SH-SY5Y (cell line): ENCODE measurements at regions not wholly inside any gene's neighbourhood (a gene's known extent, or its start where the extent isn't known, plus 50 kb on each side); places are given as distances from the start of the nearest gene placed in this dataset.

ENCODE experiments used
- GATA2 ChIP-seq: IDR thresholded peaks from 2 replicates; pipeline ENCODE4 v1.6.1; 2011; ENCODE audit warnings: mild to moderate bottlenecking, low read depth, low read length
- GATA3 ChIP-seq: IDR thresholded peaks from 2 replicates; pipeline ENCODE4 v1.6.1; 2011; ENCODE audit warnings: low read depth, mild to moderate bottlenecking, low read length, moderate library complexity

DNA sequence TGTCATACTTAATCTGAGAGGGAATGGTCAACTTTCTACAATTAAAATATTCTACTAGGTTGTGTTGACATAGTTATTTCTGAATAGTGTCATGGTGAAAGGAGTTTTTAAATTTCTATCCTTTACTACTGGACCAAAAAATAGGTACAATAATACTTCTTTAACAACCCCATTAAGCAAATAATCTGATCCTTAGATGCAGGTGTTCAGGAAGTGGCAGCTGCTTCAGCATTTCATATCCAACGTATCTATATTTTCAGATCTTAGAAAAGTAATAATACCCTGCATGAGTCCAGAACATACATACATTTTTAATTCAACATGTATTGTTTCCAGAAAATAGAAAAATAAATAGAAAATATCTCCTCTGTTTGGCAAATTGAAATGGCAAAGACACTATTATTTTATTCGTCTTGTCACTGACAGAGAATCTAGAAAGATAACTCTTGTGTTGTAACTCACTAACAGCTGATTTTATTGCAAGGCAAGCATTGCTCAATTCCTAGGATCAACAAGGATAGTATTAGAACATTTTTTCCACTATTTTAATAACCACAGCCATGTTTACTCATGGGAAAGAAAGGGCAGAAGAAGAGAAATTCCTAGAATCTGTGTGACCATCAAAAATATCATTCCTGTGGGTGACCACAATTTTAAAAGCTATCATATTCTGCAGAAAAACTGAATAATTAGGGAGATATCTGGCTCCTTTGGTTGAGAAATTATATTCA lies 159.3 kb upstream of the CNTNAP2 start:
- no peak for TF ChIP-seq GATA3
- no peak for TF ChIP-seq GATA2

DNA sequence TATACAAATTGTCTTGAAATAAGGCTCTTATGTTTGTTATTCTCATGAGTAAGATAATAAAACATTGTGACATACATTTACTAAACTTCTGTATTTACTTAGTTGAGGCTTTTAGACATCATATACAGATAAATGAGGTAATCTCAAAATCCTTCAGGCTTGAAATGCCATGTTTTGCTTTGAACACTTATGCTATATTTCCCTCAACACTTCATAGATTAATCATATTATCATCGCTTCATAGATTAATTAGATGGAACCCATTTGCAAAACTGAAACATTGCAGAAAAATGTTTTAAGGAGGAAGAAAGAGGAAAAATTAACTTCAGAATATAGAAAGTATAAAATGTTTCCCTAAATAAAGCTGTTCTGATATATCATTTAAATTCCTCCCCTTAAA lies 165.0 kb upstream of the CNTNAP2 start:
- no peak for TF ChIP-seq GATA3
- TF ChIP-seq GATA2 = no peak

DNA sequence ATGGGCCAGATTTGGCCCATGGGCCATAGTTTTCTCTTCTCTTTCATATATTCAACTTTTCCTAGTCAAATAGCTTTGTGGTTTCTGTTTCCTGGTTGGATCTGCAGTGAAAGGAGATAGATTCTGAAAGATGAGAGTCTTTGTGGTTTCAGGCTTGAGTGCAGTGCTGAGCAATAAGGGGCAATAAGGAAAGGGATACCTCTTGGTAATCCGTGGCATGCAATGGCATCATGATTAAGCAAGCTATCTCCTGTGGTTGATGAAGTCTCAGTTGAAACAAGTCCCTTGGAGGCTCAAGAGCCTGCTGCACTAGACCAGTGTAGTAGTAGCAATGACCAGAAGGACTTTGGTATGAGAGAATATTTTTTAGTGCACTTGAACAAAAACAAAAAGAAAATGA lies 187.7 kb upstream of the CNTNAP2 start:
- TF ChIP-seq GATA2 (no peak), GATA3 (no peak)

DNA sequence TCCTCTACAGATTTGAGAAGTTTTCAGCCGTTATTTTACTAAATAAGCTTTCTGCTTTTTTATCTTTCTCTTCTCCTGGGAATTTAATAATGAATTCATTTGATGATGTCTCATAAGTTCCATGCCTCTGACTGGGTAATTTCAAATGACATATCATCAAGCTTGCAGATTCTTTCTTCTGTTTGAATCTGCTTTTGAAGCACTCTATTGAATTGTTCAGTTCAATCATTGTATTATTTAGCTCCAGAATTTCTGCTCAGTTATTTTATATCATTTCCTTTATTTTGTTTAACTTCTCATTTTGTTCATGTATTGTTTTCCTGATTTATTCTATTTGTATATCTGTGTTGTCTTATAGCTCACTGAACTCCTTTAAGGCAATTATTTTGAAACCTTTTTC lies 196.9 kb upstream of the CNTNAP2 start:
- no peak for TF ChIP-seq GATA3
- TF ChIP-seq GATA2 = no peak

DNA sequence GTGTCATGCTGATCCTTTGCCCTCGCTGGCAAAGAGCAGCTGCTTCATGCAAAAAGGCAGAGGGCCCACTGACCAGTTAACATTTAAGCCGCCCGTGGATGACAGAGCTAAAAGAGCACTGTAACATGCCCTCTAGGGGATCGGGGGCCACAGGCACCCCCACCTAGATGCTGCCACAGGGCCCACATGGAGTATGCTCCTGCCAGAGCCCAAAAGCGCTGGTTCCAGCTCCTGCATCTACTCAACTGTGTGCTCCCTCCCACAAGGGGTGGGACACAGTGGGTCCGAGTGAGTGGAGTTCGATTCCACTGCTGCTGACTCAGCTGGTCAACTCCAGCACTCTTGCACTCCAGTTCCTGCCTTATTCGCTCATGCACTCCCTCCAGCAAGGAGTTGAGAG lies 199.8 kb upstream of the CNTNAP2 start:
- TF ChIP-seq GATA2 (no peak), GATA3 (no peak)

DNA sequence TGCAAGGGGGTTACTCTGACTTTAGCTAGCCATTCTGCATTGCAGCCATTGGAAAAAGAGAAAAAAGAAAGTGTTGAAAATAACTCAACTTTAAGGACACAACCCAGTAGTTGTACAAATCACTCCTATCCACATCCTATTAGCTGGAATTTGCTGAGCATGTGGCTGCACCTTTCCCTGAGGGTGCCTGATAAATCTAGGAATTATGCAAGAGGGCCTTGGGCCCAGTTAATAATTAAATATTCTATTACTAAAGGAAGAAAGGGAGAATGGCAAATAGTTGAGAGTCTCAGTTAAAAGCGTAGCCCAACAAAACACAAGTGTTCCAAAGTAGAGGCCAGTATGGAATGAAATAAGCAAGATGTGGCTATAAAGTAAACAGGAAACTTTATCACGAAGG lies 200.9 kb upstream of the CNTNAP2 start:
- no peak for TF ChIP-seq GATA3
- no peak for TF ChIP-seq GATA2

DNA sequence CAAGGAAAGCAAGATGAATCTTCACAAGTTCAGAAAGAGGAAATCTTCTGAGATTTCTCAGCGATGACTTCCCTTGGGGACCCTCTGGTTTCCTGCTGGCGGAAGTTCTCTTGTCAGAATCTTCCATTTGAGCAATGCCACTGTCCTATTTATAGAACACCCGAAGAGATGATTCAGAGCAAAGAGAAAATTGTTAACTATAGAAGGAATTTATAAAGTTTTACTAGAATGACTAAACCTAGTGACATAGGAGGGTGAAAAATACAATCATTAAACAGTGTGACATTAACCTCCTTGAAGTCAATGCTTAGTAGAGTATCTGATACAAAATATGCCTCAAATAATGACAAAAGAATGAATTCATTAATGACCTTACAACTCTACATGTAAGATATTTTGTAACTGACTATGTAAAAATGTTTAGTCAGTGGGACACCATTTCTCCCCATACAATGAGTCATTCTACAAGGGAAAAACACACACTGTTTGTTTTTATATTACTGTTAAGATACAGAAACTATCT lies 206.5 kb upstream of the CNTNAP2 start:
- TF ChIP-seq GATA2 = no peak
- TF ChIP-seq GATA3 = no peak

DNA sequence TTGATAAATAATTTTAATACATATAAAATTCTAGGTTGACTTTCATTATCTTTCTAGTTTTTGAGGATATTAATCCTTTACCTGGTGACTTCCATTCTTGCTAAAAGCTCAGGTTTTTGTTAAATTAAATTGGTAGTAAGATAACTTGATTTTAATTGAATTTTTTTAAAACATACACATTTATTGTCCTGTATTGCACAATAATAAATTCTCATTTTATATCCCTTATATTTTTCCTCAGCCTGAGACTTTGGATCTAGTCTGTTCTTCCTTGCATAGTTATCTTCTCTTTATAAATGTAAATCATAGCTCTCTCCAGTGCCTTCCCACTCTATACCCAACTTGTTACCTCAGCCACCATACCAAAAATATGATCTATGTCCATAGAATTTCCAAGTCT lies 212.9 kb upstream of the CNTNAP2 start:
- TF ChIP-seq GATA3 = no peak
- no peak for TF ChIP-seq GATA2

DNA sequence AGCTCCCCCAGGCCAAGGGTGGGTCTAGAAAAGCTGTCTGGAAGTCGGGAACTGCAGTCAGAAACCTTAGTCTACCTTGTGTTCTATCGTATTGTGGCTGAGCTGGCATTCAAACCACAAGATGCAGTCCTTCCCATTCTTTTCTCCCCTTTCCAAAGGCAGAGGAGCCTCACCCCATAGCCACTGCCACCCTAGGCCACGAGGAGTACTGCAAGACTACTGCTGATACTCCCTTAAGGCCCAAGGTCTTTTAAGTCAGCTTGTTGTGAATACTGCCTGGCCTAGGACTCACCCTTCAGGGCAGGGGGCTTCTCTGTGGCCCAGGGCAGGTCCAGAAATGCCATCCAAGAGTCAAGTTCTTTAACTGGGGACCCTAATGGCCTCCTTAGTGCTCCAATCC lies 214.5 kb upstream of the CNTNAP2 start:
- TF ChIP-seq GATA3 = no peak
- TF ChIP-seq GATA2 = no peak

DNA sequence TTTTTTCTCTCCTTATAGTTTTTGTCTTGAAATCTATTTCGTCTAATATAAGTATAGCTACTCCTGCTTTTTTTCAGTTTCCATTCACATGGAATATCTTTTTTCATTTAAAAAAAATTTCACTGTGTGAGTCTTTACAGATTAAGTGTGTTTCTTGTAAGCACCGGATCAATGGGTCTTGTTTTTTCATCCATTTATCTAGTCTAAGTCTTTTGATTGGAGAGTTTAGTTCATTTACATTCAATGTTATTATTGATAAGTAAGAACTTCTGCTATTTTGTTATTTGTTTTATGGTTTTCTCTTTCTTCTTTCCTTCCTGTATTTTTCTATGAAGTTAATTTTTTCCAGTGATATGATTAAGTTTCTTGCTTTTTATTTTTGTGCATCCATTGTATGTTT lies 216.7 kb upstream of the CNTNAP2 start:
- TF ChIP-seq GATA3 (no peak), GATA2 (no peak)

DNA sequence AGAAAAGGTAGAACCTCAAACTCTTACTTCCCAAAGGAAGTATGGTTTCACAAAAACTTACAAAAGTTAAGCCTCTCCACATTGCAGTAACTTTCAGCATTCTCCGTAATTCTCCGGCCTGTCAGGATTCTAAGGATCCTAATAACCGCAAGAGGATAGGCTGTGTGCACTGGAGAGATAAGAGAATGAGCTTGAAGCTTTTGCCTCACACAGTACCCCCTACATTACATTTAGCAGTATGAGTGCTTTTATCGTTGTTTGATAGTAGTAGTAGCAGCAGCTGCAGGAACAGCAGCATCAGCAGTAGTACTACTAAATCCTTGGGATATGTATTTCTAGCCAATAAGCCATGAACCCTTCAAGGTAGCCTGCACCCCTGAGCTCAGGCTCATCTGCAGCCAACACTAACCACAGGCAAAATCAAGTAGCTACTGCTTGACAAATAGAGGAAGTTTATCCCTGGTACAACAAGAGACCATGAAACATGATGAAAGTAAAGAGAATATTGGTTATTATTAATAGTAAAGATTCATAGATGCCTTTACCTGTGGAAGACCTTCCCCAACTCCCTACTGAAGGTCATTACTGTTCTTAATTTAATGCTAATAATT lies 222.6 kb upstream of the CNTNAP2 start:
- TF ChIP-seq GATA3 (no peak), GATA2 (no peak)

DNA sequence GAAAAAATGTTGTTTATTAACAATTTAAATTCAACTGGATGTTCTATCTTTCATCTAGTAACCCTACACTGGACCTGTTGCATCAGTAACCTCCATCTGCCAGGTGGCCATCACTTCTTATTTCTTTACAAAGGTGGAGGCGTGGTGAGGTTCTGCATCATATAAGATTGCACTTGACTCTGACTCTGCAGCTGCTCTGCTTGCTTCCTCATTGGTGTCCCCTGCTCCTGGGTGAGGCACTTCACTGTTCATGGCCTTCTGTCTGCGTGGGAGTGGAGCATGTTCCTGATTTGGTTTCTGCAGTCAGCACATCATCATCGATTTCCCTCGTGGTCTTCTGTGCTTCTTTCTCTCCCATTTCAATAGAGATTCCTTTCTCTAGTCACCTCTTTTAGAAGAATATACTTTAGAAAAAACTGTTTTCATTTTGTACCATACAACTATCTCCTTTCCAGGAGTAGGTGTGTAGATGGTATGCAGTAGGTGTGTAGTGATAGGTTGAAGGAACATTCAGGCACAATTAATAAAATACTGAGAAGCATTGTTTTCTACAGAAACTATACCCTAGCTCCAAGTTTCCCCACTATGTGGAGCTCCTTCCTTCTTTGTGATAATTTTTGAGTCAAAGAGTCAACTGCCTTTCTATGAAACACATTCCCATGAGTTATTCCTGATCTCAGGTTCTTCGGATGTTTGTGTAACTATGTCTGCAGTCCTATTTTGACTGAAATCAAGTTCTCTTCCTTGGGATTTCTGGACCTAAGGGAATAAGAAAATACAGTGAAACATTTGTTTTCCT lies 231.7 kb upstream of the CNTNAP2 start:
- TF ChIP-seq GATA3 = no peak
- no peak for TF ChIP-seq GATA2

DNA sequence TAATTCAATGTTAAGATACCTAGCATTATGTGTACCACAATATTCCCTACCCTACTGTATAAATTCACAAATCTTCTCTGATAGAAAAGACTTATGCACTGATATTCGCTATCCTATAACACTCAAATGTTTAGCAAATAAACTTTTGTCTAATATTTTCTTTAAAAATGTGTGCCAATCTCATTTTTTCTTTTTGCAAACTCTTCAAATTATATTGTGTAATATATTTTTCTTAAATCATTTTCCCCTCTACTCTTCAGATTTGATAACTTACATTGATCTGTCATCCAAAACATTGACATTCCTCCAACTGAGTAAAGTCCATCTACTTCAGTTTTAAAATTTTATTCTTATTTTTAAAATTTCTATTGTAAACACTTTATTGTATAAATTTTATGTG lies 240.2 kb upstream of the CNTNAP2 start:
- TF ChIP-seq GATA2 = no peak
- no peak for TF ChIP-seq GATA3

DNA sequence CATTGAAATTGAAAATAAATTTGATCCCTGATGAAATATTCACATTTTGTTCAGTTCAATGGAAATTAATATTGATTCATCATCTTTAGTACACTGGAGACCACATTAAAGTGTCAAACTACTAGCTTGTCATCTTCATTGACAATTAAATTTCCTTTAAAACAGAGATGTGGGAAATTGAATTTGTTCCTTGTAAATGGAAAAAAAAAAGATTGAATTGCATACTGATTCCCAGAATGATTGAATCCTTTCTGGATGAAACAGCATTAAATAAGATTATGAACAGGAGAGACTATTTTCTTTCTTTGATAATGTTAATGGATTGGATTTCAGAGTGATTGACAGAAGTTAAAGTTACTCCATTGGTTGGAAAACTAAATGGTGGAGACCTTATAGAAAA lies 241.3 kb upstream of the CNTNAP2 start:
- TF ChIP-seq GATA2 (no peak), GATA3 (no peak)
